ENCODE measurements at regions not wholly inside any gene's neighbourhood (a gene's known extent, or its start where the extent isn't known, plus 50 kb on each side); places are given as distances from the start of the nearest gene placed in this dataset.

DNA sequence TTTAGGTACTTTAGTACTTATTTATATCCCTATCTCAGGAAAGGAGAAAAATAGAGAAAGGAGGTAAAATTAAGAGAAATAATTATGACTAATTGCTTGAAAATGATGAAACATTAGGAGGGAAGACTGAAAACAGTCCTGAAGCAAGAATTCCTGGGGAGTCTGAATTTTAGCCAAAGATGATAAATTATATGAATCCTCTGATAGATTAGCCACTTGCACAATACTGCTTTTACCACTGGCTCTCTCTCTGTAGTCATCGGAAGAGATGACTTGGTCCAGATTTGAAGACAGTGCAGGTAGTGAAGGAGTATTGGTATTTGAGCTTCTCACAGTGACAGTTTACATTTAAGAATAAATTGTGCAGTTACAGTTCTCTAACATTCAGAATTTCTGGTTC is 83.8 kb upstream of the CLEC14A start:
- H3K4me1 Mint-ChIP-seq (ENCODE audit: low read depth), result peaks cover 78% of the 10 kb centered on the region
- no peaks in the 10 kb centered on the region; the same call in 1 of the 2 replicates for H3K27me3 Mint-ChIP-seq (ENCODE audit: insufficient read depth)
- peak; percentile 82 for DNase-seq
- peak overlapping the region; percentile 16; the same call in 1 of the 2 replicates for H3K4me3 Mint-ChIP-seq
- TF ChIP-seq, protein P1, sequence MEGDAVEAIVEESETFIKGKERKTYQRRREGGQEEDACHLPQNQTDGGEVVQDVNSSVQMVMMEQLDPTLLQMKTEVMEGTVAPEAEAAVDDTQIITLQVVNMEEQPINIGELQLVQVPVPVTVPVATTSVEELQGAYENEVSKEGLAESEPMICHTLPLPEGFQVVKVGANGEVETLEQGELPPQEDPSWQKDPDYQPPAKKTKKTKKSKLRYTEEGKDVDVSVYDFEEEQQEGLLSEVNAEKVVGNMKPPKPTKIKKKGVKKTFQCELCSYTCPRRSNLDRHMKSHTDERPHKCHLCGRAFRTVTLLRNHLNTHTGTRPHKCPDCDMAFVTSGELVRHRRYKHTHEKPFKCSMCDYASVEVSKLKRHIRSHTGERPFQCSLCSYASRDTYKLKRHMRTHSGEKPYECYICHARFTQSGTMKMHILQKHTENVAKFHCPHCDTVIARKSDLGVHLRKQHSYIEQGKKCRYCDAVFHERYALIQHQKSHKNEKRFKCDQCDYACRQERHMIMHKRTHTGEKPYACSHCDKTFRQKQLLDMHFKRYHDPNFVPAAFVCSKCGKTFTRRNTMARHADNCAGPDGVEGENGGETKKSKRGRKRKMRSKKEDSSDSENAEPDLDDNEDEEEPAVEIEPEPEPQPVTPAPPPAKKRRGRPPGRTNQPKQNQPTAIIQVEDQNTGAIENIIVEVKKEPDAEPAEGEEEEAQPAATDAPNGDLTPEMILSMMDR (IDR thresholded peaks at IDR 0.05), result no peak
- no peaks in the 10 kb centered on the region for H3K9me3 Mint-ChIP-seq
- H3K27ac Mint-ChIP-seq, result peak overlapping the region; percentile 16
- no peaks in the 10 kb centered on the region for H3K36me3 Mint-ChIP-seq (ENCODE audit: low read depth)

GRCh38 chr14:38336298-38336697 is 80.4 kb upstream of the CLEC14A start:
- no peak overlapping the region for H3K27ac Mint-ChIP-seq
- H3K4me1 Mint-ChIP-seq (ENCODE audit: low read depth), result peaks cover 45% of the 10 kb centered on the region
- H3K36me3 Mint-ChIP-seq (ENCODE audit: low read depth), result no peaks in the 10 kb centered on the region
- H3K4me3 Mint-ChIP-seq, result no peak overlapping the region
- no peak for DNase-seq
- TF ChIP-seq, protein P1 (IDR thresholded peaks at IDR 0.05), result no peak
- no peaks in the 10 kb centered on the region; the same call in 1 of the 2 replicates for H3K27me3 Mint-ChIP-seq (ENCODE audit: insufficient read depth)
- H3K9me3 Mint-ChIP-seq, result no peaks in the 10 kb centered on the region

GRCh38 chr14:38330275-38330674 is 74.4 kb upstream of the CLEC14A start:
- Mint-ChIP-seq H3K27ac (no peak overlapping the region), H3K27me3 (ENCODE audit: insufficient read depth) (no peaks in the 10 kb centered on the region; the same call in 1 of the 2 replicates), H3K4me3 (no peak overlapping the region), H3K9me3 (no peaks in the 10 kb centered on the region), H3K4me1 (ENCODE audit: low read depth) (peaks cover 17% of the 10 kb centered on the region), H3K36me3 (ENCODE audit: low read depth) (peaks cover 6% of the 10 kb centered on the region; the same call in 1 of the 2 replicates)
- no peak for DNase-seq
- TF ChIP-seq, protein P1 (IDR thresholded peaks at IDR 0.05), result no peak

DNA sequence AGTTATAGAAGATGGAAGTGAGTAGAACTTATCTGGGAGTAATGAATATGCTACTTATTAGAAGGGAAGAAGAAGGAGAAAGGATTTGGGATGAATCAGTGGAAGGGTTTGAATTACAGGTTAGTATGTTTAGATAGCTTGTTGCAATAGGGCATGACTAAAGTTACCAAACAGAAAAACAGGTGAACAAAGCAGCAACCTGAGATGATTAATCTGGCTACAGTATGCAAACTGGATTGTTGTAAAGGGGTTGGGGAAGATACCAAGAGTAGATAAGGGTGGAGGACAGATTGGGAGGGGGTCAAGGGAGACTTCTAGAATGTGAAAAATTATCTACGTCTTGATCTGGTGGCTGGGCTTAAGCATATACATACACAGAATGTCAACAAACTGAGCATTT is 73.4 kb upstream of the CLEC14A start:
- peaks cover 6% of the 10 kb centered on the region; the same call in 1 of the 2 replicates for H3K36me3 Mint-ChIP-seq (ENCODE audit: low read depth)
- no peak overlapping the region for H3K27ac Mint-ChIP-seq
- peaks cover 17% of the 10 kb centered on the region for H3K4me1 Mint-ChIP-seq (ENCODE audit: low read depth)
- no peaks in the 10 kb centered on the region; the same call in 1 of the 2 replicates for H3K27me3 Mint-ChIP-seq (ENCODE audit: insufficient read depth)
- no peak for DNase-seq
- H3K4me3 Mint-ChIP-seq, result no peak overlapping the region
- TF ChIP-seq, protein P1 (IDR thresholded peaks at IDR 0.05), result no peak
- no peaks in the 10 kb centered on the region for H3K9me3 Mint-ChIP-seq

GRCh38 chr14:38316922-38317321 is 61.0 kb upstream of the CLEC14A start:
- TF ChIP-seq, protein P1 (IDR thresholded peaks at IDR 0.05), result no peak
- no peaks in the 10 kb centered on the region; the same call in 1 of the 2 replicates for H3K36me3 Mint-ChIP-seq (ENCODE audit: low read depth)
- no peak overlapping the region for H3K4me3 Mint-ChIP-seq
- no peak overlapping the region for H3K27ac Mint-ChIP-seq
- H3K9me3 Mint-ChIP-seq, result no peaks in the 10 kb centered on the region
- H3K27me3 Mint-ChIP-seq (ENCODE audit: insufficient read depth), result no peaks in the 10 kb centered on the region
- DNase-seq, result no peak
- H3K4me1 Mint-ChIP-seq (ENCODE audit: low read depth), result peaks cover 11% of the 10 kb centered on the region

DNA sequence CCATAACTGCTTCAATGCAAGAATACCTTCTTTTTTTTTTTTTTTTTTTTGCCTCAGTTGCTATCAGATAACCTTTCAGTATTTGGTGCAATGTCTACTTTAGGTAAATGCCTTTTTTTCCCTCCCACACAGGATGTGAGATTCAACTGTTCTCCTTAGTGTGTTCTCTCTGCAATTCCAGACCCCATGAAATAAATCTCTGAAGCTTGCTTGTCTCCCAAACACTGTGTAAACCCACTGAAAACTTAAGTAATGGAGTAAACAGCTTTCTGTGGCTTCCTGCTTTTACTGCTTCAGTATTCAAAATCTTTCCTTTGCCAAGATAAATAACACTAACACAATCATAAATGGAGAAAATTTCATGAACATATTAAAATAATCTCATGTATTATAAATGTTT is 55.8 kb upstream of the CLEC14A start:
- no peak overlapping the region for H3K4me3 Mint-ChIP-seq
- H3K36me3 Mint-ChIP-seq (ENCODE audit: low read depth), result no peaks in the 10 kb centered on the region
- peaks cover 22% of the 10 kb centered on the region for H3K4me1 Mint-ChIP-seq (ENCODE audit: low read depth)
- H3K27me3 Mint-ChIP-seq (ENCODE audit: insufficient read depth), result no peaks in the 10 kb centered on the region
- DNase-seq, result no peak
- TF ChIP-seq, protein P1 (IDR thresholded peaks at IDR 0.05), result no peak
- H3K9me3 Mint-ChIP-seq, result no peaks in the 10 kb centered on the region
- H3K27ac Mint-ChIP-seq, result no peak overlapping the region

Data from HFFc6 (cell line).